Uterus (tissue), 3 donors: ENCODE measurements at regions not wholly inside any gene's neighbourhood (a gene's known extent, or its start where the extent isn't known, plus 50 kb on each side); places are given as distances from the start of the nearest gene placed in this dataset.

Source experiments
- DNase-seq, 2 donors: peaks; one replicate each; pipeline ENCODE4 v3.0.0-alpha.2; 2019 to 2020
- H3K27ac ChIP-seq, 2 donors: fragments of 200-600 bp; sonication (generic); 1 replicate in 1 of 2; 2 replicates in 1 of 2; pipeline ENCODE4 v1.5.1; 2016 to 2018
- H3K27me3 ChIP-seq, 2 donors: fragments of 200-600 bp; sonication (generic); one replicate each; pipeline ENCODE4 v1.5.1; 2018 to 2019; ENCODE audit warnings: control low read depth in 1 of 2
- H3K36me3 ChIP-seq, 2 donors: fragments of 200-600 bp; sonication (generic); one replicate each; pipeline ENCODE4 v1.5.1; 2019; ENCODE audit warnings: control low read depth in 1 of 2
- H3K4me1 ChIP-seq, 2 donors: fragments of 200-600 bp; sonication (generic); one replicate each; pipeline ENCODE4 v1.5.1; 2018 to 2019; ENCODE audit warnings: control low read depth in 1 of 2
- H3K4me3 ChIP-seq, 2 donors: fragments of 200-600 bp; sonication (generic); 1 replicate in 1 of 2; 2 replicates in 1 of 2; pipeline ENCODE4 v1.5.1; 2018 to 2019; ENCODE audit warnings: mild to moderate bottlenecking in 1 of 2
- H3K9me3 ChIP-seq, 2 donors: fragments of 200-600 bp; sonication (generic); one replicate each; pipeline ENCODE4 v1.5.1; 2019; ENCODE audit warnings: control low read depth in 1 of 2
- CTCF ChIP-seq, 4 experiments: fragments of 200-600 bp in 2 of 4; fragments of 450-650 bp in 2 of 4; sonication (generic) in 2 of 4; IDR thresholded peaks; one replicate each; pipeline ENCODE4 v1.5.1; 2016 to 2019; ENCODE audit warnings: antibody characterized with exemption in 4 of 4, mild to moderate bottlenecking in 2 of 4, moderate library complexity in 1 of 4
- POLR2A ChIP-seq, 2 donors: fragments of 450-650 bp; IDR thresholded peaks; one replicate each; pipeline ENCODE4 v1.6.1; 2016; ENCODE audit warnings: antibody characterized with exemption in 2 of 2, mild to moderate bottlenecking in 1 of 2, moderate library complexity in 1 of 2
- intact Hi-C: fragments of 100-400 bp; cut with DNase I; formaldehyde crosslinking; loops from one replicate; pipeline ENCODE4 v1.15.1; 2023; ENCODE audit warnings: low total_unique reads
- donor health status: DM: yes; HTN: yes; CAD: no.

DNA sequence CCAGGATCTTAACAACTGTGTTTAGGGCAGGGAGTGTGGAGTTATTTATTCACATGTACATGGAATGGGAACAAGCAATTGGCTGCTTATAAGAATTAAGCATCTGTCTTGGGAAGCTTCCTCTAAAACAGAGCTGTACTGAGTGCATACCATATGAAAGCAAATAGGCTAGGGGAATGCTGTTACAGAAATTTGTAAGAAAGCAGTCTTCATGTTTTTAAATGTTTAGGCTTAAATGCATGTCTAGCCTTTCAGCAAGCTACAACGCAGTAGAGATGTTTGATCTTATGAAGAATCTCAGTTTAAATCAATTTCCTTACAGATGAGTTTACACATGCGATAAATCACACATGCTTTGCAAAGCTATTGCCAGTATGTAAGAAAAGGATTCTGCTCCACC is 123.1 kb upstream of the MID1 start:
- Histone ChIP-seq H3K27ac (no peak overlapping the region), H3K27me3 (no peaks in the 10 kb centered on the region), H3K36me3 (no peaks in the 10 kb centered on the region), H3K4me1 (no peaks in the 10 kb centered on the region), H3K4me3 (no peak overlapping the region), H3K9me3 (no peaks in the 10 kb centered on the region)
- intact Hi-C loops: no loop called here
- TF ChIP-seq CTCF (IDR thresholded peaks at IDR 0.05) (no peak), POLR2A (IDR thresholded peaks at IDR 0.05) (no peak)
- no peak for DNase-seq

GRCh38 chrX:10744007-10744406 is 123.6 kb upstream of the MID1 start:
- H3K4me3 ChIP-seq: no peak overlapping the region
- no peaks in the 10 kb centered on the region for H3K9me3 ChIP-seq
- H3K36me3 ChIP-seq: no peaks in the 10 kb centered on the region
- intact Hi-C loops: no loop called here
- no peak for DNase-seq
- no peaks in the 10 kb centered on the region for H3K4me1 ChIP-seq
- no peaks in the 10 kb centered on the region for H3K27me3 ChIP-seq
- TF ChIP-seq POLR2A (IDR thresholded peaks at IDR 0.05): no peak
- TF ChIP-seq CTCF (IDR thresholded peaks at IDR 0.05): no peak
- H3K27ac ChIP-seq: no peak overlapping the region

GRCh38 chrX:10747975-10748374 is 127.6 kb upstream of the MID1 start:
- H3K36me3 ChIP-seq: no peaks in the 10 kb centered on the region
- H3K9me3 ChIP-seq: no peaks in the 10 kb centered on the region
- H3K27ac ChIP-seq: no peak overlapping the region
- H3K27me3 ChIP-seq: no peaks in the 10 kb centered on the region
- TF ChIP-seq POLR2A (IDR thresholded peaks at IDR 0.05) (no peak), CTCF (IDR thresholded peaks at IDR 0.05) (no peak)
- intact Hi-C loops: no loop called here
- no peak for DNase-seq
- H3K4me1 ChIP-seq: no peaks in the 10 kb centered on the region
- no peak overlapping the region for H3K4me3 ChIP-seq

DNA sequence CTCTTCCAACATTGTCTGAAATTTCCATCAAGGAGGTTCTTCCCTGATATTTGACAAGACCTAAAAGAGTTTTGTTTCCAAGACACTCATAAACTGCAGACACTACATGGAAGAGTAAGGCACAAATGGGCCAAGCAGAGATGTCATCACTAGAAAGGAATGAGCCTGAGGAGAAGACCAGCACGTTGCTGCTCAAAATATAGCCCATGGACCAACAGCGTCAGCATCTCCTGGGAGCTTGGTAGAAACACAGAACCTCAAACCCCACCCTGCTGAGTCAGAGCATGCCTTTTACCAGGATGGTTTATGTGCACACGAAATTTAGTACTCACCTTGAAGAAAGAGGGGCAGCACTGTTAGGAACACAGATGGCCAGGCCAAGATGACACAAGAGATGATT is 128.7 kb upstream of the MID1 start:
- no peaks in the 10 kb centered on the region for H3K4me1 ChIP-seq
- H3K27me3 ChIP-seq: no peaks in the 10 kb centered on the region
- H3K27ac ChIP-seq: no peak overlapping the region
- H3K9me3 ChIP-seq: no peaks in the 10 kb centered on the region
- DNase-seq: no peak
- H3K4me3 ChIP-seq: no peak overlapping the region
- TF ChIP-seq CTCF (IDR thresholded peaks at IDR 0.05) (no peak), POLR2A (IDR thresholded peaks at IDR 0.05) (no peak)
- no peaks in the 10 kb centered on the region for H3K36me3 ChIP-seq
- intact Hi-C loops: no loop called here

GRCh38 chrX:10750581-10750980 is 130.2 kb upstream of the MID1 start:
- H3K4me1 ChIP-seq: no peaks in the 10 kb centered on the region
- no peak overlapping the region for H3K4me3 ChIP-seq
- no peak for TF ChIP-seq CTCF (IDR thresholded peaks at IDR 0.05)
- TF ChIP-seq POLR2A (IDR thresholded peaks at IDR 0.05): no peak
- no peak overlapping the region for H3K27ac ChIP-seq
- intact Hi-C loops: no loop called here
- DNase-seq: no peak
- no peaks in the 10 kb centered on the region for H3K27me3 ChIP-seq
- no peaks in the 10 kb centered on the region for H3K9me3 ChIP-seq
- no peaks in the 10 kb centered on the region for H3K36me3 ChIP-seq
